Ovary (tissue), 7 donors: ENCODE measurements at regions not wholly inside any gene's neighbourhood (a gene's known extent, or its start where the extent isn't known, plus 50 kb on each side); places are given as distances from the start of the nearest gene placed in this dataset.

Experiments used
- DNase-seq, 5 donors: peaks; one replicate each; pipeline ENCODE4 v3.0.0-alpha.2; 2019 to 2020
- H3K27ac ChIP-seq, 2 donors: fragments of 200-600 bp; one replicate each; pipeline versions ENCODE4 v1.5.1 to v1.8.0; 2019 to 2022
- H3K27me3 ChIP-seq: fragments of 200-600 bp; one replicate; pipeline ENCODE4 v1.8.0; 2022
- H3K36me3 ChIP-seq: fragments of 200-600 bp; sonication (generic); one replicate; pipeline ENCODE4 v1.5.1; 2019
- H3K4me1 ChIP-seq: one replicate; pipeline ENCODE4 v1.8.1; 2013; ENCODE audit warnings: mild to moderate bottlenecking, moderate library complexity; ENCODE audit not compliant: insufficient read depth
- H3K4me3 ChIP-seq: fragments of 200-600 bp; sonication (generic); one replicate; pipeline ENCODE4 v1.5.1; 2017
- H3K9me3 ChIP-seq, 2 donors: fragments of 200-600 bp in 1 of 2; sonication (generic) in 1 of 2; one replicate each; pipeline versions ENCODE4 v1.5.1 to v1.8.1; 2013 to 2019; ENCODE audit warnings: mild to moderate bottlenecking in 1 of 2, moderate library complexity in 1 of 2
- EP300 ChIP-seq: sonication (generic); formaldehyde crosslinking; IDR thresholded peaks from one replicate; pipeline ENCODE4 v1.6.1; 2017; ENCODE audit warnings: antibody characterized with exemption
- POLR2A ChIP-seq: fragments of 450-650 bp; IDR thresholded peaks from one replicate; pipeline ENCODE4 v1.6.1; 2017; ENCODE audit warnings: antibody characterized with exemption, mild to moderate bottlenecking, moderate library complexity
- WGBS, 3 donors: extraction: QIAGEN DNeasy Blood & Tissue Kit in 1 of 3; methylation state at CpG; one replicate each; pipeline versions ENCODE4 v1.1.5 to v1.1.7; 2013 to 2017; 5-methylcytosine and 5-hydroxymethylcytosine counted together
- intact Hi-C, 4 donors: fragments of 100-400 bp; cut with DNase I; formaldehyde crosslinking; loops; one replicate each; pipeline versions ENCODE4 v1.11.0 to v1.15.1; 2022 to 2023
- TF ChIP-seq, protein P1 (sequence below), 3 donors: fragments of 450-650 bp in 2 of 3; fragments of 200-600 bp in 1 of 3; IDR thresholded peaks; one replicate each; pipeline versions ENCODE4 v1.5.1 to v1.8.0; 2016 to 2022; ENCODE audit warnings: antibody characterized with exemption in 3 of 3, mild to moderate bottlenecking in 1 of 3
- donor health status: DM: no; HTN: no; CAD: no; lungs with moderate emphysema.
- donor health status: DM: no; HTN: no; CAD: no.
- donor health status: Bipolar disorder and iron deficiency.
- donor health status: DM: no; HTN: no; CAD: no.
- donor health status: DM: yes; HTN: yes; CAD: no.

DNA sequence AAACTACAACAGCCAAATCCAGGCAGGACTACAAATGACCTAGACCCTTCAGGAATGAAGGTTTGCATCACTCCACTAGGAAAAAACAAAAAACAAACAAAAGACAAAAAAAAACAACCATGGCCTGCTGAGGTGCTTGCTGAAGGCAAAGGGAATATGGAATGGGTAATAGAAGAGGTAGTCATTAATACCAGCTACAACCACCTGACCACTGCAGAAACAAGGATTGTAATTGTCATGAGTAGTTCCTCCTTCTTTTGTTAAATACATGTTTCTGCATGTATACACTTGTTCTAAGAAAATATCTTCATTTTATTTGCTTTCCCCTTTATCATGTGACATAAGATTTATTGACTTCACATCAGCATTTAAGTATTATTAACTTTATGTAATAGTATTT, 409.8 kb upstream of the GRID2 start:
- no peaks in the 10 kb centered on the region for H3K4me1 ChIP-seq

DNA sequence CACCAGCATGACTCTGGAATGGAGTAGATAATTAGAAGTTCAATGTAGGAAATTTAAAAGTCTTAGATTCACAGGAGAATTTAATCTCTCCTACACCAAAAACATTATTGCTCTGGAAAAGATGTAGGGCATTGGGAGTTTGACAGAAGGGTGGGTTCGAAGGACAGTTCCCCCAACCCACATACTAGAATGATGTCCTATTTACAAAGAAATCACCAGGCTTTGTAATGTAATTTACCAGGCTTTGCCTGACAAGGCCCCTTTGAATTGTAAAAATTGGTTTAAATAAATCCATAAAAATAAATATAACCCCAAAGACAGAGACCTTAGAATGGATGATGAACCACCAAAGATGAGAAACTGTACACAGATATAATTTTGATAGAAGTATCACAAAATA, 399.2 kb upstream of the GRID2 start:
- 53 to 56% (median 55%) methylated on average over 1 of the region's 1 CpG for WGBS, 3 donors
- H3K9me3 ChIP-seq = no peaks in the 10 kb centered on the region
- no peak overlapping the region for H3K27ac ChIP-seq
- no peaks in the 10 kb centered on the region for H3K27me3 ChIP-seq
- no peak overlapping the region for H3K4me3 ChIP-seq
- TF ChIP-seq POLR2A (no peak), EP300 (no peak)
- TF ChIP-seq, protein P1, sequence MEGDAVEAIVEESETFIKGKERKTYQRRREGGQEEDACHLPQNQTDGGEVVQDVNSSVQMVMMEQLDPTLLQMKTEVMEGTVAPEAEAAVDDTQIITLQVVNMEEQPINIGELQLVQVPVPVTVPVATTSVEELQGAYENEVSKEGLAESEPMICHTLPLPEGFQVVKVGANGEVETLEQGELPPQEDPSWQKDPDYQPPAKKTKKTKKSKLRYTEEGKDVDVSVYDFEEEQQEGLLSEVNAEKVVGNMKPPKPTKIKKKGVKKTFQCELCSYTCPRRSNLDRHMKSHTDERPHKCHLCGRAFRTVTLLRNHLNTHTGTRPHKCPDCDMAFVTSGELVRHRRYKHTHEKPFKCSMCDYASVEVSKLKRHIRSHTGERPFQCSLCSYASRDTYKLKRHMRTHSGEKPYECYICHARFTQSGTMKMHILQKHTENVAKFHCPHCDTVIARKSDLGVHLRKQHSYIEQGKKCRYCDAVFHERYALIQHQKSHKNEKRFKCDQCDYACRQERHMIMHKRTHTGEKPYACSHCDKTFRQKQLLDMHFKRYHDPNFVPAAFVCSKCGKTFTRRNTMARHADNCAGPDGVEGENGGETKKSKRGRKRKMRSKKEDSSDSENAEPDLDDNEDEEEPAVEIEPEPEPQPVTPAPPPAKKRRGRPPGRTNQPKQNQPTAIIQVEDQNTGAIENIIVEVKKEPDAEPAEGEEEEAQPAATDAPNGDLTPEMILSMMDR (IDR thresholded peaks at IDR 0.05) = no peak
- no peak for DNase-seq
- H3K36me3 ChIP-seq = no peaks in the 10 kb centered on the region
- intact Hi-C loops = no loop called here
- H3K4me1 ChIP-seq = no peaks in the 10 kb centered on the region

More for the DNA sequence above, 409.8 kb upstream of the GRID2 start:
- no peak for DNase-seq
- Histone ChIP-seq H3K27ac (no peak overlapping the region), H3K4me3 (no peak overlapping the region), H3K27me3 (no peaks in the 10 kb centered on the region), H3K9me3 (no peaks in the 10 kb centered on the region), H3K36me3 (no peaks in the 10 kb centered on the region)
- intact Hi-C loops = no loop called here
- TF ChIP-seq EP300 = no peak
- TF ChIP-seq POLR2A = no peak
- TF ChIP-seq, protein P1 (IDR thresholded peaks at IDR 0.05) = no peak

DNA sequence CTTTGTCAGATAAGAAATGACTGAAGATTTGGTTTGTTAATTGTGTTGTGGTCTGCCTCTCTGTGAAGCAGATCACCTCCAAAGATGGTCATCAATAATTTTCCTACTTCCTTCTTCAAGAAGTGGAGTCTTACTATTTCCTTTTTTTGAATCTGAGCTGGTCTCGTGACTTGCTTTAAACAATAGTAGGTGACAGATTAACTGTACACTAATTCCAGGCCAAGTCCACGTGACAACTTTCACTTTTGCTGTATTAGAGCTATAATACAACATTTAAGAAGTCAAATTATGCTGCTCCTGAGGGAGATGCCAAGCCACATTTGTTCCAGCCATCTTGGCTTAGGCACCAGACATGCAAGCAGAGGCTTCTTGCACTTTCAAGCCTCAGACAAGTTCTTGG, 393.8 kb upstream of the GRID2 start:
- WGBS, 3 donors = 55 to 80% (median 79%) methylated on average over 2 of the region's 2 CpGs
- Histone ChIP-seq H3K9me3 (no peaks in the 10 kb centered on the region), H3K4me1 (no peaks in the 10 kb centered on the region), H3K4me3 (no peak overlapping the region), H3K36me3 (no peaks in the 10 kb centered on the region), H3K27me3 (no peaks in the 10 kb centered on the region), H3K27ac (no peak overlapping the region)
- no peak for DNase-seq
- no peak for TF ChIP-seq EP300
- TF ChIP-seq, protein P1 (IDR thresholded peaks at IDR 0.05) = no peak
- TF ChIP-seq POLR2A = no peak
- intact Hi-C loops = no loop called here

DNA sequence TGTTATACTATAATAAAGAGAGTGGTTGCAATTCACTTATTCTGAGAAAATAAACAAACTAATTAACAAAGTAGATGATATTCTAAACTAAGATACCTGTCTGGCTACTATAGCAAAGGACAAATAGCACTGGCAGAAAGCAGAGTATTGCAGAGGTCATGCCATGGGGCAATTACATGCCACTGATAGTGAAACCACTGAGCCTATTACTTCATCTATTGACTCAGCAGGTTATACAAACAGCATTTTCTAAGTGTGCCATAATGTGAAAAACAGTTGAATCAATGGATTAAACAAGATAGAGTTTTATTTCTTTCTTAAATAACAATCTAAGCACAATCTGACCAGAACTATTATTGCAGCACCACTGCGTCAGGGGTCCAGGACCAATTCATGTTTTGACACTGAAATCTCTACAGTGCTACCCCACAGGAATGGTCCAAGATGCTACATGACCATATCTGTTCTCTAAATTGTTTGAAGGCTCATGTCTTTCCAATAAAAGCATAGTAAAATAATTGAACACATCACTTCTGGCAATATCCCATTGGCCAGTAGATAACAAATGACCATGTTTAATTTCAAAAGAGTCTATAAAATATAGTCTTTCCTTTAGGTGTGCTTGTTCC, 389.5 kb upstream of the GRID2 start:
- intact Hi-C loops = no loop called here
- no peaks in the 10 kb centered on the region for H3K9me3 ChIP-seq
- no peaks in the 10 kb centered on the region for H3K27me3 ChIP-seq
- no peaks in the 10 kb centered on the region for H3K36me3 ChIP-seq
- H3K27ac ChIP-seq = no peak overlapping the region
- no peak overlapping the region for H3K4me3 ChIP-seq
- no peaks in the 10 kb centered on the region for H3K4me1 ChIP-seq
- no peak for DNase-seq
- TF ChIP-seq, protein P1 (IDR thresholded peaks at IDR 0.05) = no peak
- TF ChIP-seq POLR2A (no peak), EP300 (no peak)
- 98 to 100% (median 100%) methylated on average over 1 of the region's 1 CpG for WGBS, 3 donors
